HG03135 (cell line): ENCODE measurements at regions not wholly inside any gene's neighbourhood (a gene's known extent, or its start where the extent isn't known, plus 50 kb on each side); places are given as distances from the start of the nearest gene placed in this dataset.
"Not testable (repeated sequence)": the region's sequence is repeated elsewhere in the genome, so short reads cannot be mapped to it uniquely, and the experiment has no call there.

Experiments
- ATAC-seq: cut with Tn5 transposase; IDR thresholded peaks from one replicate; pipeline ENCODE4 v1.9.1; 2021; ENCODE audit warnings: mild to moderate bottlenecking, moderate library complexity; ENCODE audit not compliant: unreplicated experiment

DNA sequence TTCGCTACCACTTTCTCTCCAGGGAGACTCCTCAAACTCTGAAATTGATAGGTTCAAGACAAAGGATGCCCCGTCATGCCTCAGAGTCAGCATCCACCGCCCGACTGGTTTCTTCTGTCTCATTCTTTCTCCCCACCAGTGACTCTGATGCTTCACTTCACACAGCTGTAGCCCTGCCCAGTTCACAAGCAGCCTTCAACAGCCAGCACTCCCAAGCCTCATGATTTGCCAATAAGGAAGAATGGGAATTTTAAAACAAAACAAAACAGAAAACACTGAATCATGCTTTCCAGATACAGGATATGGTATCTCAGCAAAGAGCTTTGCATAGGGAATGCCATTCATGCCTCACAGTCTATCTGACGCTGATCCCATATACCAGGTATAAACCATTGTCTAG lies 371.2 kb upstream of the RORB start:
- no peak for ATAC-seq

DNA sequence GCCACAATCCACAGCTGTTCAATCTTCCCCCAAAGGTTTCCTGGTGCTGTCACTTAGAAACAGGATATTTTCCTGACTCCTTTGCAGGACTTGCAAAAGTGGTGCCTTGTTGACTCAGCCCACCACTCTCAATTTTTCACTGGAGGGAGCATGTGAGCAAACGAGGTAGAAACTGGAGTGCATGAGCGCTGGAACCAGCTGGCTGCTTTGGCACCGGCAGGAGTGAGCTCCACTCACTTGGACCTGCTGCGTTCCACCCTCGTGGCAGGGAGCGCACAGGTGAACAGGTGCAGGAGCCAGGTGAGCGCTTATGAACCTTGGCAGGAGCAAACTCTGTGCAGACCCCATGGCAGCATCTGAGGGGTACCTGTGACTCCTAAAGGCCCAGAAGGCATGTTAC lies 364.1 kb upstream of the RORB start:
- ATAC-seq, result no peak

GRCh38 chr9:74133921-74134320 lies 363.2 kb upstream of the RORB start:
- ATAC-seq, result no peak

GRCh38 chr9:74138182-74138581 lies 359.0 kb upstream of the RORB start:
- no peak for ATAC-seq

GRCh38 chr9:74140141-74140540 lies 357.0 kb upstream of the RORB start:
- ATAC-seq, result no peak

- no peak for ATAC-seq
Observed at GRCh38 chr9:74147906-74148305, 349.2 kb upstream of the RORB start.

DNA sequence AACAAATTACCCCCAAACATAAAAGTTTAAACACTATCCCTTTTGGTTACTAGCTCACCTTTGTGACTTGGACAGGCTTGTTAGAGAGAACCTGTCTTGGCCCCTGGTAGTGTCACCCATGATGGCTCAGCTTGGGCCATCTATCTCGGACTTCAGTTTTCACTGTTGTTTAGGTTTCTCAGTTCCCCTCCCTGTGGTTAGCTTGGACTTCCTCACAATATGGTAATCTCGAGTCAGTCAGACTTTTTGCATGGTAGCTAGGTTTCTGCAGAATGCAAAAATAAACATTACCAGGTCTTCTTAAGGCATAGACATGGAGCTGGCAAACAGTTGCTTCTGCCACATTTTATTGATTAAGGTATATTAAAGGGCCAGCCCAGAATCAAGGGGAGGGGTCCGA lies 324.3 kb upstream of the RORB start:
- ATAC-seq, result peak; percentile 100

DNA sequence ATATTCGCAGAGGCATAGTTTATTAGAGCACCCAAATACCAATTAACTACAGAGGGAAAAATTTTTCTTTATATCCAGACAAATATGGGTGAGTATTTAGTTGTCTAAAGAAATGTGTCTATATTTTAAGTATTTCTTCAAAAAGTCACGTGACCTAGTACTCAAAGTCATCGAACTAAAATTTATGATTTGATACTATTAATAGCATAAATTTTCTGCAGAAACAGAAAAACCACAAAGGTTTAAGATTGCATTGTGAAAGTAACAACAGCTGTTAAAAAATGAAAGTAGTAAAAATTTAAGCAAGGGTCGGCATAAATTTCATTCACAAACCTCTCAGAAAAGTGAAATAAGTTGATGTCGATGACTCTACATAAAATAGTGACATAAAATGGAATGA lies 323.9 kb upstream of the RORB start:
- ATAC-seq, result no peak

- ATAC-seq, result not testable (repeated sequence)
Observed at GRCh38 chr9:74197771-74198170, 299.4 kb upstream of the RORB start.

DNA sequence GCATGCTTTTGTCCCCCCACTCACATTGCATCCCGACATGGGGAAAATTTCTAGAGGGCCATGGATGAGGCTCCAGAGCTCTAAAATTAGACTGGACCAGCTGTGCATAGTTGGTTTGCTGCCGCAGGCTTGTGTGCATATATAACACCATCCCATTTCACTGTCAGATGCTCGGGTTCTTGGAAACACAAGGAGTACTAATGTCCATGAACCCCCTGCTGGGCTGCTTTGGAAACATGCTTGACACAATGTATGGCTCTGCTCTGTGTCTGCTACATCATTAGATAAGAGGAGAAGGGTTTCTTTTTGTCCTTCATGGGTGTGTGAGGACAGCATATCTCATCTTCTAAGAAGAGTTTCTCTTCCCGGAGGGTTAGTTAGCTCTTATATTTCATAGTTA lies 292.1 kb upstream of the RORB start:
- no peak for ATAC-seq

DNA sequence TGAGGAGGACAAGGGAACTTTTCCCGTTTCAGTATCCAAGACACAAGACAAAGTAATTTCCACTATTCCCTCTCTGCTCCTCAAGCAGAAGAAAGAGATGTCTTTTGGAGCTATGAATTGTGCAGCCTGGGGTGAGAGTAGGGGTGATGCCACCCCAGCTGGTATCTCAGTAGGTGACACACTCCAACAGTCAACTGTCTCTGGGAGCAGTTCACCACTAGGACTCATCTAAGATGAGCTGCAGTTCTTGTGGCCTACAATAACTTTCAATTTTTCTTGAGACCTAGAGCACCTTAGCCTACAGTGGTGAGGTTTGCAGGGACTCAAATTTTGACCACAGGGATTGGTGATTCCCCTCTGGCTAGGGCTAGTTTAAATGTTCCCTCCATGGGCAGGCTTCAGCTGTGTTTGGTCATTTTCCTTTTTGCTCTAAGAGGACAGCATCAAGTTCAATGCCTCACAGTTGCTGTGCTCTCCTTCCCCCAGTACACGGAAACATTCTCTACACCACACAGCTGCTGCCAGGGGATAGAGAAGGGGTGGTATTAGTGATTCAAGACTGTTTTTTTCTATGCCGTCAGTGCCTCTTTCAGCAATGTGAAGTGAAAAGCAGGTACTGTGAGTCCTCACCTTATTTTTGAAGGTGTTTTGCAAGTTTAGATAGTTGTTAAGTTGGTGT lies 278.6 kb upstream of the RORB start:
- ATAC-seq, result no peak

DNA sequence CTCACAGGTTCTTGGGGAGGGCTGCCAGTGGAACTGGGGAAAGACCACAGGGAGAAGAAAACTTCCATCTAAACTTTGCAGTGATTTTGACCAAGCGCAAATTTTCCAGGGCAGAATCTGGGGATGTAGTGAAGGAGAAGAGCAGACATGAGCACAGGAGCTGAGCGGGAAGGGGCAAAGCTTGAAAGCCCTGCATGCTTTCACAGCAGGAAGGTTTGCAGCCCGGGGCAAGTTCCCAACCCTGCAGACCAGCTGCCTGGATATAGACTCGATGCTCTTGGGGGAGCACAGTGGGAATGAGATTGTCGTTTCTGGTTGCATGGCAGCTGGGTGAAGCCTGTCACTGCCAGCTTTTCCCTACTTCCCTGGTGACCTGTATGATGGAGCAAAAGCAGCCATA lies 276.8 kb upstream of the RORB start:
- ATAC-seq, result no peak

- ATAC-seq, result no peak
Observed at GRCh38 chr9:74236857-74237256, 260.3 kb upstream of the RORB start.

GRCh38 chr9:74245866-74246497 lies 251.2 kb upstream of the RORB start:
- ATAC-seq, result no peak

DNA sequence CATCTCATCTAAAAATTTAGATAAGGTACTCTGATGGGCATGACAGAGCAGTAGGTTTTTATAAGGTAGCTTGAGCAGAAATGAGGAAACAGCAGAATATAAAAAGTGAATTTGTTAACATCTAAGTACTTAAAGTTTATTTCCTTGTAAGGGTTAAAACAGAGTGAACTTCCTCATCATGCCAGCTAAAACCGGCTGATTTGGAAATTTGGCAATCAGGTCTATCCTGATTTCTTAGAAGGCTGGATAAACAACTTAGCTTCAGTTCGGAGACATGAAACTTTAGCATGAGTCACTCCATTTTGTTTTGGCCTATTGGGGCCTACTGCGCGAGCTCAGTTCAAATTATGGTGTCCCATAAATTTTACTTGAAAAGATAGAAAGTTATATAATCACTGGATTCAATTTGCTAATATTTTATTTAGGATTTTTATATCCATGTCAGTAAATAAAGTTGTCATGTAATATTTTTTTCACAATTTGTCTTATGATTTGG lies 241.6 kb upstream of the RORB start:
- ATAC-seq, result no peak

DNA sequence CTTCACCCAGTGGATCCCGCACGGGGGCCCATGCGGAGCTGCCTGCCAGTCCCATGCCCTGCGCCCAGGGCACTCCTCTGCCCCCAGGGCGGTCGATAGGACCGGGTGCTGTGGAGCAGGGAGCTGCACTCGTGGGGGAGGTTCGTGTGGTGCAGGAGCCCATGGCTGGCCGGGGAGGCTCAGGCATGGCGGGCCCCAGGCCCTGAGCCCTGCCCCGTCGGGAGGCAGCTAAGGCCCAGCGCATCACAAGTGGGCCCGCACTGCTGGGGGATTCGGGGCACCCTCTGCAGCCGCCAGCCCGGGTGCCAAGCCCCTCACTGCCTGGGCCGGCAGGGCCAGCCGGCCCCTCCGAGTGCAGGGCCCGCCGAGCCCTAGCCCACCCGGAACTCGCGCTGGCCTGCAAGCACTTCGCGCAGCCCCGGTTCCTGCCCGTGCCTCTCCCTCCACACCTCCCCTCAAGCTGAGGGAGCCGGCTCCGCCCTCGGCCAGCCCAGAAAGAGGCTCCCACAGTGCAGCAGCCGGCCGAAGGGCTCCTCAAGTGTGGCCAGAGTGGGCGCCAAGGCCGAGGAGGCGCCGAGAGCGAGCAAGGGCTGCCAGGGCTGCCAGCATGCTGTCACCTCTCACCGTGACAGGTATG lies 221.1 kb upstream of the RORB start:
- ATAC-seq, result no peak

GRCh38 chr9:74277532-74277931 lies 219.6 kb upstream of the RORB start:
- ATAC-seq, result peak; percentile 77

DNA sequence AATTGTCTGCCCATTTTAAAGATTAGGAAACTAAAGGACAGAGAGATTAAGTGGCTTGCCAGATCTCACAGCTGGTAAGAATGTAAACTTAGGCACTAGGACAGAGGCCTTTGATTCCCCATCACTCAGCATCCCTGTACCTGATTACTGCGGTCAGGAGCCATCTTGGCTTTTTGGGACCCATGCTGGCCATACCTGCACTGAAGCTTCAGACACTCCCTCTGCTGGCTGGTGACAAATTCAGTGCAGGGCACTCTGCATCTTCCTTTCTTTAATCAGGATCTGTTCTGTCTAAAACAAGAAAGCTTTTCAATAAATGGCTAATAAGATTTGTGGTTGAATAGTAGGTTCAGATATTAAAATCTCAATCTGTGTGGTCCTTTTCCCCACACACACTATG lies 215.5 kb upstream of the RORB start:
- ATAC-seq, result no peak

DNA sequence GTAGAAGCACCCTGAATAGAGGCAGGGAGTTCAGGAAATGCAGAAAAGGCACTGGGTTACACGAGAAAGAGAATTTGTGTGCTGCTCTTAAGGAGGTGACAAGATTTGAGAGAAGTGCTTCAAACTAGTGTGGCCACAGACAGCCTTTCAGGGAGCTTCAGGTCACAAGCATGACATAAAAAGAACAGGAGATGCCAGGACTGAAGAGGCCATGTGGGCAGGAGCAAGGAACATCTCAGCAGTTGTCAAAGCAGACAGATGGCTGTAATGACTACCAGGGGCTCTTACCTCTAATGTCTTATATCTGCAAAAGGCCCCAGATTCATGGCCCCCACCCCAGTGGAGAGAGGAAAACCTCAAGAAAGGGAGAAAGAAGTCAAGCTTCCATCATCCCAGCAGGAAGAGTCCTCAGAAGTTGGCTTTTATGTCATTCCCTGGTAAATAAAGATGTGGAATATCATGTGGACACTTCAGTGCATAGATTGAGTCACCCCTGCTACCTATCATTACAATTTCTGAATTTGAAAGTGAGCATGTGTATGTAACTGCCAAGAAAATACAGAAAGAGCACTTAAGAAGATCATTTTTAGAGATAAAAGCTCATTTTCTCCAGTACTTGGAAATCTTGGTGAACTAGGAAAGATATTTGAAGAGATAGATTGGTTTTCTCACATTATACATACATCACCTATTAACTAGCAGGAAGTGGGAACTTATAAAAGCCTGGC lies 214.4 kb upstream of the RORB start:
- no peak for ATAC-seq

DNA sequence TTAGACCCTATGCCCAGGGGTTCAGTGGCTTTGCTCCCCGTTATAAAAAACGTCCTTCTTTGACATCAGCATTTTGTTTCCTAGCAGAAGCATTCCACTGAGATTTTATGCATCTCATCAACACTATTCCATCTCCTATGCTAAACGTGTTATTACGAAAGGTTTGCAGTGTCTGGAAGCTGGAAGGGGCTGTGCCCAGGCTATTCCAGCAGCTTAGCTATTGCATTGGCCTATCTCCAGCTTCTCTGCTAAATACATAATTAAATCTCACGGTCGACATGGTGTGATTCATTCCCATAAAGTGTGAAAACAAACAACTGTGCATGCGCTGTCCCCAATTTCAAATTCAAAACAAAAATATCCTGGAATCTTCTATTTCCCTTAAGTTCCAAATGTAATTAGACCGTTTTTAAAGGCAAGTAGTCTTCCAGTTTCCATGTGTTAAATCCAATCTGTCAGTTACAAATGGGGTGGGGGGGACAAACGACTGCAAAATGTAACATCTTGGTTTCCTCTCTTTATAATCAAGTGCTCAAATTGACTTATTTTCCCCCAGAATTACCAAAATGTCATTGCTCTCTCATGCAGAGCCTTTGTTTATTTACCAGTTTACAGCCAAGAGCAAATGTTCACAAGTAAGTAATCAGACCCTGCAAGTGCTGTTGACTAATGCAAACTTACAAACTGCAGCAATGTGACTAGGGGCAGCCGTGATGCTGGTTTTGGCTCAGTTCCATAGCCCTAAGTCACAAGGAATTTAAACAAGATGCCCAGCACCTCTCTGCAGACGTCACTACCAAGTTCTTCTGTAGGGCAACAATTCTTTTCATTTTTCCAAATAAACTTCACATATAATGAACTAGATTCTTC lies 212.3 kb upstream of the RORB start:
- no peak for ATAC-seq

GRCh38 chr9:74293479-74293878 lies 203.7 kb upstream of the RORB start:
- no peak for ATAC-seq
